RWPE2 (cell line): ENCODE measurements at regions not wholly inside any gene's neighbourhood (a gene's known extent, or its start where the extent isn't known, plus 50 kb on each side); places are given as distances from the start of the nearest gene placed in this dataset.

ENCODE experiments used
- ATAC-seq: fragments of 200-7000 bp; cut with Tn5 transposase; 3 replicates; pipeline ENCODE4 v1.9.1; 2021; ENCODE audit warnings: low read depth
- DNase-seq: peaks from one replicate; pipeline ENCODE4 v3.0.0-alpha.2; 2020; ENCODE audit warnings: low spot score
- H3K27ac ChIP-seq: fragments of 450-650 bp; 2 replicates; pipeline ENCODE4 v1.5.1; 2017; ENCODE audit warnings: mild to moderate bottlenecking; ENCODE audit not compliant: poor library complexity, severe bottlenecking
- H3K27me3 ChIP-seq: fragments of 250-450 bp; sonication (Bioruptor Pico); 2 replicates; pipeline ENCODE4 v1.5.1; 2021; ENCODE audit warnings: mild to moderate bottlenecking, moderate library complexity; ENCODE audit not compliant: insufficient read depth, poor library complexity, severe bottlenecking
- H3K36me3 ChIP-seq: fragments of 250-450 bp; sonication (Bioruptor Pico); 2 replicates; pipeline ENCODE4 v1.5.1; 2020; ENCODE audit warnings: low read depth, mild to moderate bottlenecking, moderate library complexity
- H3K4me1 ChIP-seq: fragments of 250-450 bp; sonication (Bioruptor Pico); 2 replicates; pipeline ENCODE4 v1.5.1; 2021; ENCODE audit warnings: mild to moderate bottlenecking, moderate library complexity; ENCODE audit not compliant: insufficient read depth, poor library complexity, severe bottlenecking
- H3K4me3 ChIP-seq: fragments of 250-450 bp; sonication (Bioruptor Pico); 2 replicates; pipeline ENCODE4 v1.5.1; 2021; ENCODE audit warnings: mild to moderate bottlenecking, moderate library complexity; ENCODE audit not compliant: severe bottlenecking
- H3K9me3 ChIP-seq: fragments of 250-450 bp; sonication (Bioruptor Pico); 2 replicates; pipeline ENCODE4 v1.5.1; 2021; ENCODE audit warnings: mild to moderate bottlenecking, moderate library complexity; ENCODE audit not compliant: severe bottlenecking
- TF ChIP-seq, protein P1 (sequence below): fragments of 450-650 bp; IDR thresholded peaks from one replicate; pipeline ENCODE4 v1.5.1; 2017; ENCODE audit warnings: mild to moderate bottlenecking, moderate library complexity; ENCODE audit not compliant: poor library complexity, severe bottlenecking

DNA sequence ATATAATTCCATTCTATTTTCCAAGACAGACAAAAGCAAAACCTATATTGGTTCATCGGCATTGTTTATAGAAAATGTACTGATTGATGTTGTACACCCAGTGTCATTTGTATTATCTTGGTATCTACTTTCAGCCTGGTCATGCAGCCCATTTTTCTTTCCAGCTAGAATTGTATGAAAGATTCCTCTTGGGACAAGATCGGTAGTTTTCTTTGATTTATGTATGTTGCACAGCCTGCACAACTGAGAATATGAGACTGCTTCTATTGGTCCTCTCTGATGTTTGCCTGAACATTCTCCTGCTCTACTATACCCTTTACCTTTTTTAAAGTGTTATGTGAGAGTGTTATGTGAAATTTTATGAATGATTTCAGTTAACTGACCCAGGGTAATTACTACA lies 487.7 kb upstream of the PRR20A start:
- H3K4me3 ChIP-seq: no peak overlapping the region
- no peaks in the 10 kb centered on the region for H3K27me3 ChIP-seq
- DNase-seq: no peak
- H3K36me3 ChIP-seq: no peaks in the 10 kb centered on the region
- TF ChIP-seq, protein P1, sequence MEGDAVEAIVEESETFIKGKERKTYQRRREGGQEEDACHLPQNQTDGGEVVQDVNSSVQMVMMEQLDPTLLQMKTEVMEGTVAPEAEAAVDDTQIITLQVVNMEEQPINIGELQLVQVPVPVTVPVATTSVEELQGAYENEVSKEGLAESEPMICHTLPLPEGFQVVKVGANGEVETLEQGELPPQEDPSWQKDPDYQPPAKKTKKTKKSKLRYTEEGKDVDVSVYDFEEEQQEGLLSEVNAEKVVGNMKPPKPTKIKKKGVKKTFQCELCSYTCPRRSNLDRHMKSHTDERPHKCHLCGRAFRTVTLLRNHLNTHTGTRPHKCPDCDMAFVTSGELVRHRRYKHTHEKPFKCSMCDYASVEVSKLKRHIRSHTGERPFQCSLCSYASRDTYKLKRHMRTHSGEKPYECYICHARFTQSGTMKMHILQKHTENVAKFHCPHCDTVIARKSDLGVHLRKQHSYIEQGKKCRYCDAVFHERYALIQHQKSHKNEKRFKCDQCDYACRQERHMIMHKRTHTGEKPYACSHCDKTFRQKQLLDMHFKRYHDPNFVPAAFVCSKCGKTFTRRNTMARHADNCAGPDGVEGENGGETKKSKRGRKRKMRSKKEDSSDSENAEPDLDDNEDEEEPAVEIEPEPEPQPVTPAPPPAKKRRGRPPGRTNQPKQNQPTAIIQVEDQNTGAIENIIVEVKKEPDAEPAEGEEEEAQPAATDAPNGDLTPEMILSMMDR: no peak
- ATAC-seq: no peak
- no peaks in the 10 kb centered on the region for H3K9me3 ChIP-seq
- H3K27ac ChIP-seq: no peak overlapping the region
- no peaks in the 10 kb centered on the region for H3K4me1 ChIP-seq

DNA sequence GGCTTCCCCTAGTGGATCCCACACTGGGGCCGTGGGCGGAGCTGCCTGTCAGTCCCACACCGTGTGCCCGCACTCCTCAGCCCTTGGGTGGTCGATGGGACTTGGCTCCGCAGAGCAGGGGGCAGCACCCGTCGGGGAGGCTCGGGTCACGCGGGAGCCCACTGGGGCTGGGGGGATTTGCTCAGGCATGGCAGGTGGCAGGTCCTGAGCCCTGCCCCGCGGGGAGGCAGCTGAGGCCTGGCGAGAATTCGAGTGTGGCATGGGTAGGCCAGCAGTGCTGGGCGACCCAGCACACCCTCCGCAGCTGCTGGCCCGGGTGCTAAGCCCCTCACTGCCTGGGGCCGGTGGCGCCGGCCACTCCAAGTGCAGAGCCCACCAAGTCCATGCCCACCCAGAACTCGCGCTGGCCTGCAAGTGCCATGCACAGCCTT lies 481.7 kb upstream of the PRR20A start:
- TF ChIP-seq, protein P1: no peak
- no peaks in the 10 kb centered on the region for H3K36me3 ChIP-seq
- ATAC-seq: no peak

DNA sequence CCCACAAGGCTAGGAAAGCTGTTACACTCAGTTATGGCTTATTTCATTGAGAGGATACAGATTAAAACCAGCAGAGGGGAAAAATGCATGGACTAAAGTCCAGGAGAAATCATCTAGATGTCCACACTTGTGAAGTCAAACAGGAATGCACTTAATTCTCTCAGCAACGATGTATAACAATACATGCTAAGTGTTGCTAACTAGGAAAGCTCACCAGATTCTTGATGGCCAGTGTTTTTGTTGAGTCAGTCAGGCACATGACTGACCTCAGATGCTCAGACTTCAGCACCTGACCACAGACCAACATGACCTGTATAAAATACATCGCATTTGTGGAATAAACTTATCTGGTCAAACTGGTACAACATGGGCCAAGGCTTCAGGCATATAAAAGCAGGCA lies 470.2 kb upstream of the PRR20A start:
- ATAC-seq (no peak), DNase-seq (no peak)
- Histone ChIP-seq H3K36me3 (no peaks in the 10 kb centered on the region), H3K27me3 (no peaks in the 10 kb centered on the region), H3K27ac (no peak overlapping the region), H3K4me1 (no peaks in the 10 kb centered on the region), H3K4me3 (no peak overlapping the region), H3K9me3 (no peaks in the 10 kb centered on the region)
- TF ChIP-seq, protein P1: no peak

More for the DNA sequence above, 481.7 kb upstream of the PRR20A start:
- H3K9me3 ChIP-seq: no peaks in the 10 kb centered on the region
- H3K4me3 ChIP-seq: no peak overlapping the region
- DNase-seq: peak; percentile 49
- H3K4me1 ChIP-seq: no peaks in the 10 kb centered on the region
- no peaks in the 10 kb centered on the region for H3K27me3 ChIP-seq
- no peak overlapping the region for H3K27ac ChIP-seq

DNA sequence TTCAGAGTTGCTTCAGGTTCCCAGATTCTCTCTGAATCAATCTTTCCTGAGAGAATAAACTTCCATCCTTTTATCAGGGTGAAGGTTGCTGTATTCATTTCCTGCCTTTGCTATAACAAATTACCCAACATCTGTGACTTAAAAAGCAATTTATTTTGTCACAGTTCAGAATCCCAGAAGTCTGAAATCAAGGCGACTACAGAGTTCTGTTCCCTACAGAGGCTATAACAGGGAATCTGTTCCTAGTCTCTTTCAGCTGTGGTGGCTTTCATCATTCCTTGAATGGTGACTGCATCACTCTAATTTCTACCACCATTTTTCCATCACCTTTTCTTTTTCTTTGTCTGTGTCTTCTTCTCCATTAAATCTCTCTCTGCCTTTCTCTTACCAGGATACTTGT lies 459.3 kb upstream of the PRR20A start:
- Histone ChIP-seq H3K27ac (no peak overlapping the region), H3K4me3 (no peak overlapping the region), H3K27me3 (no peaks in the 10 kb centered on the region), H3K9me3 (peaks cover 2% of the 10 kb centered on the region), H3K4me1 (no peaks in the 10 kb centered on the region), H3K36me3 (no peaks in the 10 kb centered on the region)
- ATAC-seq (no peak), DNase-seq (no peak)
- TF ChIP-seq, protein P1: no peak

DNA sequence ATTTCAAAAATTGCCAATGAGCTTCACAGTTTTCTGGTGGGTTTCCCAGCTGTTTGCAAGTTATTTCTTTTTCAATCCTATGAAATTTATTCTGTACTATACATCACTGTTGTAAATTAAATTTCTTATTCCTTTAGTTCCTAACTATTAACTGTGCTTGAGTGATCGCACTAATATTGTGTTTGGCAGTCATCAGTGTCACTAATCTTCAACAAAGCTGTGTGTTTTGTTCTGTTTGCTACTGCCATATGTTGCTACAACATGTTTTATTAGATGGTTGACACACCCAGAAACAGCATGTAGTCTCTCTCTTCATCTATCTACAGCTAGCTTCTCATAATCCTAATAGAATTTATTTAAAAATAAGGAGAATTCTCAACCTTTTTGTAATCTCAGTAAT lies 453.6 kb upstream of the PRR20A start:
- Histone ChIP-seq H3K36me3 (no peaks in the 10 kb centered on the region), H3K27me3 (no peaks in the 10 kb centered on the region), H3K27ac (no peak overlapping the region), H3K4me3 (no peak overlapping the region), H3K4me1 (no peaks in the 10 kb centered on the region), H3K9me3 (no peaks in the 10 kb centered on the region)
- no peak for DNase-seq
- TF ChIP-seq, protein P1: no peak
- no peak for ATAC-seq
